ENCODE measurements at regions not wholly inside any gene's neighbourhood (a gene's known extent, or its start where the extent isn't known, plus 50 kb on each side); places are given as distances from the start of the nearest gene placed in this dataset.

DNA sequence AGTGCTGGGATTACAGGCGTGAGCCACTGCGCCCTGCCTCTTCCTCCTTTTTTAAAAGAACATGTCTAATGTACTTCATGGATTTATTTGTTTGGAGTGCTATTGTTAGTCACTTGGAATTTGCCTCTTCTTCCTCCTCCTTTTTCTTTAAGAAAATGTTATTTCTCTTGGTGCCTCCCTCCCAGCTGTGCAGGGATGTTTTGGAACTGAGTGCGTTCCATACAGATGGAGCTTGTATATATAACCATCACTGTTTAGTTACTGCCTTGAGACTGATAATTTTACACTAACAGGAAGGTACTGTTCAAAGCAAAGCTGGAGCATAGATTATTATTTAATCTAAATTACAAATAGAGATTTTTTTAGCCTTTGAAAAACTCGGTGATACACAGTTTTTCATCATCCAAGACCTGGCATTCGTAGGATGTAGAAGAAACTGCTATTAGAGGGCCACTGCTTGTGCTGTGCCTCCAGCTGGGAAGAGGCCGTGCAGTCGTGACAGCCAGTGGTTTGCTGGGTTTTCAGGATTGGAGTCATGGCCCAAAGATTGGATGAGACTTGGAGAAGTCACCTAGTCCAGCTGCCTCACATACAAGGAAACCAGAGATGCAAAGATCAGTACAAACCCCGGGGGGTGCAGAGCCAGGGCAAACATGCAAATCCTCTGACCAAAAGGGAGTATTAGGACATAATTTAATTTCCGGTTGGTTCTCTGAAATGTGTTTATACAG, 123.1 kb downstream of the PLEKHG1 start:
- H3K4me3 ChIP-seq (ENCODE audit: control insufficient read depth, low read depth, low read length), result no peak overlapping the region
- TF ChIP-seq, protein P1, sequence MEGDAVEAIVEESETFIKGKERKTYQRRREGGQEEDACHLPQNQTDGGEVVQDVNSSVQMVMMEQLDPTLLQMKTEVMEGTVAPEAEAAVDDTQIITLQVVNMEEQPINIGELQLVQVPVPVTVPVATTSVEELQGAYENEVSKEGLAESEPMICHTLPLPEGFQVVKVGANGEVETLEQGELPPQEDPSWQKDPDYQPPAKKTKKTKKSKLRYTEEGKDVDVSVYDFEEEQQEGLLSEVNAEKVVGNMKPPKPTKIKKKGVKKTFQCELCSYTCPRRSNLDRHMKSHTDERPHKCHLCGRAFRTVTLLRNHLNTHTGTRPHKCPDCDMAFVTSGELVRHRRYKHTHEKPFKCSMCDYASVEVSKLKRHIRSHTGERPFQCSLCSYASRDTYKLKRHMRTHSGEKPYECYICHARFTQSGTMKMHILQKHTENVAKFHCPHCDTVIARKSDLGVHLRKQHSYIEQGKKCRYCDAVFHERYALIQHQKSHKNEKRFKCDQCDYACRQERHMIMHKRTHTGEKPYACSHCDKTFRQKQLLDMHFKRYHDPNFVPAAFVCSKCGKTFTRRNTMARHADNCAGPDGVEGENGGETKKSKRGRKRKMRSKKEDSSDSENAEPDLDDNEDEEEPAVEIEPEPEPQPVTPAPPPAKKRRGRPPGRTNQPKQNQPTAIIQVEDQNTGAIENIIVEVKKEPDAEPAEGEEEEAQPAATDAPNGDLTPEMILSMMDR (conservative IDR thresholded peaks at IDR 0.05; ENCODE audit: control insufficient read depth, insufficient read depth, low read depth, low read length), result no peak
- DNase-seq (ENCODE audit: low read depth), result no peak

GRCh38 chr6:150723345-150723658, 123.6 kb downstream of the PLEKHG1 start:
- DNase-seq (ENCODE audit: low read depth), result no peak
- TF ChIP-seq, protein P1 (conservative IDR thresholded peaks at IDR 0.05; ENCODE audit: control insufficient read depth, insufficient read depth, low read depth, low read length), result no peak
- no peak overlapping the region for H3K4me3 ChIP-seq (ENCODE audit: control insufficient read depth, low read depth, low read length)

- TF ChIP-seq, protein P1 (conservative IDR thresholded peaks at IDR 0.05; ENCODE audit: control insufficient read depth, insufficient read depth, low read depth, low read length), result no peak
- no peak overlapping the region for H3K4me3 ChIP-seq (ENCODE audit: control insufficient read depth, low read depth, low read length)
- DNase-seq (ENCODE audit: low read depth), result no peak
These were observed 124.2 kb downstream of the PLEKHG1 start for GRCh38 chr6:150723857-150724256.

DNA sequence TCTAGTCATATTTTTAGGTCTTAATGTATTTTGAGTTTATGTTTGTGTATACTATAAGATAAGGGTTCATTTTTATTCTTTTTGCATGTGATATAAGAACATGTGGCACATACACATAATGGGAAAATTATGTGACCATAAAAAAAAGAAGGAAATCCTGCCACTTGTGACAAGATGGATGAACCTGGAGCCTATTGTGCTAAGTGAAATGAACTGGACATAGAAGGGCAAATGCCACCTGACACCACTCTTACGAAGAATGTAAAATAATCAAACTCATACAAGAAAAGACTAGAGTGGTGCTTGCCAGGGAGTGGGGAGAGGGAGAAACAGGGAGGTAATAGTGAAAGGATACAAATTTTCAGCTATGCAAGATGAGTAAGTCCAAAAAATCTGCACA, 126.1 kb downstream of the PLEKHG1 start:
- no peak for DNase-seq (ENCODE audit: low read depth)
- TF ChIP-seq, protein P1 (conservative IDR thresholded peaks at IDR 0.05; ENCODE audit: control insufficient read depth, insufficient read depth, low read depth, low read length), result no peak
- no peak overlapping the region for H3K4me3 ChIP-seq (ENCODE audit: control insufficient read depth, low read depth, low read length)

- TF ChIP-seq, protein P1 (conservative IDR thresholded peaks at IDR 0.05; ENCODE audit: control insufficient read depth, insufficient read depth, low read depth, low read length), result no peak
- DNase-seq (ENCODE audit: low read depth), result no peak
- no peak overlapping the region for H3K4me3 ChIP-seq (ENCODE audit: control insufficient read depth, low read depth, low read length)
These were observed 129.6 kb downstream of the PLEKHG1 start for GRCh38 chr6:150729188-150729748.

GRCh38 chr6:150730801-150731457, 131.2 kb downstream of the PLEKHG1 start:
- DNase-seq (ENCODE audit: low read depth), result no peak
- TF ChIP-seq, protein P1 (conservative IDR thresholded peaks at IDR 0.05; ENCODE audit: control insufficient read depth, insufficient read depth, low read depth, low read length), result no peak

More at GRCh38 chr6:150730801-150731457, 131.2 kb downstream of the PLEKHG1 start:
- no peak overlapping the region for H3K4me3 ChIP-seq (ENCODE audit: control insufficient read depth, low read depth, low read length)

All from fibroblast of mammary gland (primary cell).